CD4-positive, alpha-beta T cell treated with Interleukin-1 beta for 1 hour (primary cell): ENCODE measurements at regions not wholly inside any gene's neighbourhood (a gene's known extent, or its start where the extent isn't known, plus 50 kb on each side); places are given as distances from the start of the nearest gene placed in this dataset.
A peak's percentile ranks its signal among the peaks of the same experiment; 100 is the strongest.
"Not testable (repeated sequence)": the region's sequence is repeated elsewhere in the genome, so short reads cannot be mapped to it uniquely, and the experiment has no call there.

Experiments
- DNase-seq, 2 donors: peaks; one replicate each; pipeline ENCODE4 v3.0.0-alpha.2; 2020 to 2022

DNA sequence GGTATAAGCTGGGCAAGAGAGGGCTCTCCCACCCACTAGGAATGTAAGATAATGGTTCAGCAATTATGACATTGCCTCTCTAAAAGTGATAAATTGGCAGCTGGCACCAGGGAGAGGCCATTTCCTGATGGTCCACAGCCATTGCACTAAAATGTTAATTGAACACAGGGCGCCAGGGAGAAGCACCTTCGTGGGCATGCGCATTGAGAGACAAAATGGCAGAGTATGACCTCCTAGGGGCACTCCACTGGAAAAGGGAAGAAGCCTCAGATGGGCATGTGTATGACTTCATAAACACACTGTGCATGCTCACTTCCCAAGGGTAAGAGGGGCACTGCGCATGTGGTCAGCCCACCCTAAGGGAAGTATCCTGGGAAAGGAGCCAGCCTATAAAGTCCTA, 419.2 kb downstream of the AGTPBP1 start:
- DNase-seq = no peak

DNA sequence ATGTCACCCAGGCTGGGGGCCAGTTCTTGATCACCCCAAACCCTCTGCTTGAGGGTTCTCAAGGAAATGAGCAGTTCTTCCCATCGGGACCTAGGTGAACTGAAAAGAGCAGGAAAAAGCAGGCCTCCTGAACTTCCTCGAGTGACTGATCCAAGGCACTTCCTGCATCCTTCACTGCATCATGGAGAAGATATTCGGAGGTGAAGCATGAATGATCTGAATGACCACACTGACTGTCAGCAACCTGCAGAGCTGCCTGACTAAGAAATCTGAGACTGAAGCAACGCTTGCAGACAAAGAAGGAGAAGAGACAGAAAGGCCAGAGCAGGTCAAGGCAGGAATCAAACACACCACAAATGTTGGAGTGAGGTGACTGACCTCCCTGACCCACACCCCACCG, 420.2 kb downstream of the AGTPBP1 start:
- no peak for DNase-seq

DNA sequence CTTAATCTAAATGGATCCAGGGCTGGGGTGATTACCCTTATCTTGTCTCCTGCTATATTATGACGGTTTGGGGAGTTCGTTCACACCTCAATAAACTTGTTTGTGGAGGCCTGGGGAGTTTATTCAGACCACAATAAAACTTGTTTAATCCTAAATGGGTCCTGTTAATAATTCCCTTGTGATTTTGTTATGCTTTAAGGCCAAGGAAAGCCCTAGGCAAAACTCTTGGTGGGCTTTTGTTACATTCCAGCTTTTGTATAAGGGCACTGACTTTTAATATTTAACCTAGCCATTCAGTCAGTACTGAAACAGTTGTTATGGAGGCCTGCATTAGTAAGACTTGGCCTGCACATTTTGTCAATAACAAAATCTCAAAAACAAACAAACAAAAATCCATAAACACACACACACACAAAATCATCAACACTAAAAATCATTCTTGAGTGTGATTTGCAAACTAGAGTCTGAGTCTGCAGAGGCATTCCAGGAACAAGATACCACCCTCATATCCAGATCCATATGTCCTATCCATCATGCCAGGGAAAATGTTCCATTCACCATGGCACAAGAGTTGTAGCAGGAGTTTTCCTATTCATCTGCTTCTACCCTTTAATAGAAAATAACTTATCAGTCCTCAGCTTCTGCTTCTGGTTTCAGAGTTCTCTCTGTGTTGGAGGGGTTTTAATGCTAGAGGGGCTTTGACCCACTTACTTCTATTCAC, 421.7 kb downstream of the AGTPBP1 start:
- DNase-seq = no peak

DNA sequence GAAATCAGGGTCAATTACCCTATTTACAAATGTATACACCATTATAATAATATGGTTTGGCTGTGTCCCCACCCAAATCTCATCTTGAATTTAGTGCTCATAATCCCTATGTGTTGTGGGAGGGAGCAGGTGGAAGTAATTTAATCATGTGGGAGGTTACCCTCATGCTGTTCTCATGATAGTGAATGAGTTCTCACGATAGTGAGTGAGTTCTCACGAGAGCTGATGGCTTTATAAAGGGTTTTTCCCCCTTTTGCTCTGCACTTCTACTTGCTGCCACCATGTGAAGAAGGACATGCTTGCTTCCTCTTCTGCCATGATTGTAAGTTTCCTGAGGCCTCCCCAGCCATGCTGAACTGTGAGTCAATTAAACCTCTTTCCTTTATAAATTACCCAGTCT, 426.2 kb downstream of the AGTPBP1 start:
- not testable (repeated sequence) for DNase-seq

DNA sequence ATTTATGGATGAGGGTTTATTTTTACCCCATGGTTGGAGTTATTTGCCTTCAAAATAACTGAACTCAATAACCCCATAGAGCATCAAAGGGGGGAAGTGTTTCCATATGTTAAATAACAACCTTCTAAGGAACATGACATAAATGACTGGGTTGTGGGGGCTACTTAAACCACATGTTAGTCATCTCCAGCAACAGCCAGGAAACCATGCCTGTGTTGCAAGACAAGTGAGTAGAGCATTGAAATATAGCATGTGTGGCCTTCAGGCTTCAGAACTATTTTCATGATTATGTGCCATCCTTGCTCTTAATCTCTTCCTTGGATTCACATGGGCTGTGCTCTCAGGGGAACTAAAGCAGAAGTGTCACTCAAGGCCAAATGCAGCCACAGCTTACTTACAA, 431.2 kb downstream of the AGTPBP1 start:
- DNase-seq = no peak

DNA sequence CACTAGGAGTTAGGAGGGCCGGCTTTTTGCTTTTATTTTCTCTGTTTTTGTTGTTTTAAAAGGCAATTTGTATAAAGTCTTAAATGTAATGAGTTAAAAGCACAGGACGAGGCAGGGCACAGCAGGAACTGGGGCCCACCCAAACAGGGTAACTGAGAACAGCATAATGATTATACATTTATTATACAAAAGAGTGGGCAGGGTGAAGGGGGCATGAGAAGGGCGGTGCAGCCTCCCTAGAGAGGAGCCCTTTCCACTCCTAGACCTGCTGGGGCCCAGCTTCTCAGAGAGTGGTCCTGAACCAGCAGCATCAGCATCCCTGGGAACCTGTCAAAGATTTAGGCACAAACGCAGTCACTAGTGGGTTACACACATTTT, 438.0 kb downstream of the AGTPBP1 start:
- no peak for DNase-seq

DNA sequence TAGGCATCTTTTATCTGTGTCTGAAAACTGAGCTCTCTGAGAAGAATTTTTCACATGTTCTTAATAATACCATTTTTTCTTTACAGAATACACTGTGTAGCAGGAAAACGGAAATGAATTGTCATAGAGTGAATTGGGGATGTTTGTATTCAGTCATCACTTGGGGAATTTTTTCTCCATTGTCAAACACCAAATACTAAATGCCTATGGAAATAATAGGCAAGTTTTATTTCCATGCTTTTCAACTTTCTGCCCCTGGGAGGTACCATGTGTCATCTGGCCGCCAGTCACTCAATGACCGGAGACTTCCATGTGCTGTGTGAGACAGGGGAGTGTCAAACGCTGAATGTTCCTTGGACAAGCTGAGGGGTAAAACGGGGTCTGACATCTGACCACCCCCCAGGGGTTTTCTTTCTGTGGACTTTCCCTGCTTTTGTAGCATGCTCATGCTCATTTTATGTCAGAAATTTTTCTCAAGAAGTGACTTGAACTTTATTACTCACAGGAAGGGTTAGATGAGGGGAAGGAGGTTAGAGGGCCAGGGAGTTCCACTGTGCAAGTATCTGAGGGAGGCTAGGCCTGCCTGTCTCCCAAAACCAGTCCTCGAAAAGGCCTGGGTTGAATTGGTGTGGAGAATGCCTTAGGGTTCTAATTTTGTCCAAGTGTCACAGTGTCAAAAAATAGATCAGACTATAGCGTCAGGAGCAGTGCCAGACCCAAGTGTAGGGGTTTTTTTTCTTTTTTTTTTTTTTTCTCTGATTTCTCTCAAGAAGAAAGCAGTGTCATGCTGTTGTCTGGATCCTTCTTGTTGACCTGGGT, 438.6 kb downstream of the AGTPBP1 start:
- no peak for DNase-seq

DNA sequence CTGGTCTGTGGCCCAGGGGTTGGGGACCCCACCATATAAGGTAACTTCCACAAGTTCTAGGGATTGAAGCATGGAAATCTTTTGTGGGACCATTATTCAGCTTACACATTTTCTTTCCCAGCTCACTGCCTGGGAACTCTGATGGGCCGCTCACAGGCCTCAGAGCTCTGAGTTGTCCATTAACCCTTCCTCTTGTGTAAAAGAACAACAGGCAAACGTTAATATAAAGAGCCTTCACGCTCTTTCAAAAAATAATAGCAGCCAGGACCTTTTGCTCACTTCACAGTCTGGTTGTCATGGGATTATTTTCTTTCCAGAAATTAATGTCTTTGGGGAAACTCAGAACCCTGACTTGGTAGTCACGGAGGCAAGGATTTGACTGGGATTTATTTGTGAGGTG, 443.3 kb downstream of the AGTPBP1 start:
- no peak for DNase-seq

DNA sequence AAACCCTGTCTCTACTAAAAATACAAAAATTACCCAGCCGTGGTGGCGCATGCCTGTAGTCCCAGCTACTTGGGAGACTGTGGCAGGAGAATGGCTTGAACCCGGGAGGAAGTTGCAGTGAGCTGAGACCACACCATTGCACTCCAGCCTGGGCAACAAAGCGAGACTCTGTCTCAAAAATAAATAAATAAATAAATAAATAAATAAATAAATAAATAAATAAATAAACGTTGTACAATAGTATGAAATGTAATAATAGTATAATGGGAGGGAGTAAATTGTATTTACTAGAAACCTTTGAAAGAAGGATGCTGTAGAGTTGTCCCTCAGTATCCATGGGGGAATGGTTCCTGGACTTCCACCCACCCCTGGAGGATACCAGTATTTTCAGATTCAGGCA, 446.5 kb downstream of the AGTPBP1 start:
- DNase-seq = not testable (repeated sequence)

DNA sequence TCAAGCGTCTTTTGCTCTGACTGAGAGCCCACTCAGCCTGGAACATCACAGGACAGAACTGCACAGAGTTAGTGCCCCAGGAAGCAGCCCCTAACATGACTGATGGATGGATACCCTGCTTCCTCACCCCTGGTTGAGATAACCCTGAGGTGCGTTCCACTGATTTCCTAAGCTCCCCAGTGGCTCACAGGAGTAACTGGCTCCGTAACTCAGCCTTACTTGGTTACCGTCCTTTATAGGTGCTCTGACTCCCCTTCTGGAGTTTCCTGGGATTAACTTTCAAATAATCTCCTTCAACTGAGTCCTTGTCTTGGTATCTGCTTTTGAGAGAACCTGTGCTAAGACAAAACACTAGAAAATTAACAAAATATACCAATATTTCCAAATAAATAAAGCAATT, 449.5 kb downstream of the AGTPBP1 start:
- DNase-seq = no peak

DNA sequence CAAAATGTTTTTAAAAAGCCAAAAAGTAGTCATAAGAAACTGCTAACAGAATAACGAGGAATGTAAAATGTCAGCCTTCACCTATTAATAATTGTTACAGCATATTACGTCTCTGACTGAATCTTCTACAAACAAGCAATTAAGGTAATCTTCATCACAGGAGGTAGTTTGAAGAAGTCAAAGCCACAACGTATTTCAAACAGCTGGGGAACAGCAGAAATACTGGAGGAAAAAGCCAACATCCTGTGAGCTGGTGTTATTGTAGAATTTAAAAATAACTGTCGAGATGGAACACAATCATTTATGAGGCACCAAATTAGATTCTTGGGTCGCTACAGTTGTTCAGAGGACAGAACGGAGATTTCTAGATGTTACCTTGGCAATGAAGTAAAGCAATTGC, 450.5 kb downstream of the AGTPBP1 start:
- DNase-seq = no peak

DNA sequence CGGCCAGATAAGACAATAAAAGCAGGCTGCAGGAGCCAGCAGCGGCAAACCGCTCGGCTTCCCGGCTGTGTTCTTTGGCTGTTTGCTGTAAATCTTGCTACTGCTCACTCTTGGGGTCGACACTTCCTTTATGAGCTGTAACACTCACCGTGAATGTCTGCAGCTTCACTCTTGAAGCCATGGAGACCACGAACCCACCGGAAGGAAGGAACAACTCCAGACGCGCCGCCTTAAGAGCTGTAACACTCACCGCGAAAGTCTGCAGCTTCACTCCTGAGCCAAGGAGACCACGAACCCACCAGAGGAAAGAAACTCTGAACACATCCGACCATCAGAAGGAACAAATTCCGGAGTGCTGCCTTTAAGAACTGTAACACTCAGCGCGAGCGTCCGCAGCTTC, 451.7 kb downstream of the AGTPBP1 start:
- peak; percentile 13 to 17 for DNase-seq

DNA sequence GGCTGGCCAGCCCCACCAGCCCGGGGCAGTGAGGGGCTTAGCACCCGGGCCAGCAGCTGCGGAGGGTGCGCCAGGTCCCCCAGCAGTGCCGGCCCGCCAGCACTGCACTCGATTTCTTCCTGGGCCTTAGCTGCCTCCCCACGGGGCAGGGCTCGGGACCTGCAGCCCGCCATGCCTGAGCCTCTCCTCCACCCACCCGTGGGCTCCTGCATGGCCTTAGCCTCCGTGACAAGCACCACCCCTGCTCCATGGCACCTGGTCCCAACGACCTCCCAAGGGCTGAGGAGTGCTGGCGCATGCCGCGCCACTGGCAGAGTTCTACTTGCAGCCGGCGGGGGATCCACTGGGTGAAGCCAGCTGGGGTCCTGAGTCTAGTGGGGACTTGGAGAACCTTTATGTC, 452.6 kb downstream of the AGTPBP1 start:
- DNase-seq = no peak

DNA sequence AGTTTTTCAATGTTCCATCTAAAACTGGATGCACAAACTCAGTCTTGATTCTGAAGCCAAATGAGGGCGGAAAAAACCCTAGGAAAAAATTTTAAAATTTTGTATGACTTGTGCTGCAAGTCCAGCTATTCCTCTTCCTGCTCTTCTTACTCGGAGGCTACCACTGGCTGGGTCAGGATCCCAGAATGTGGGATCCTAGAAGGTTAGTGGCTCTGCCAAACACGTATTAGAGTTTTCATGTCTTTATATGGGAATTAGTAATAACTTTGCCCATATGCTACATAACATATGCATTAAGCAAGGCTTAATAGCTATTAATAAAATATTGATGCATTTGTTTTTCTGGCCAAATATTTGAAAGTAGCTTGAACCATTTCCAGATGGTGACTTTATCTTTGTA, 458.3 kb downstream of the AGTPBP1 start:
- DNase-seq = no peak

DNA sequence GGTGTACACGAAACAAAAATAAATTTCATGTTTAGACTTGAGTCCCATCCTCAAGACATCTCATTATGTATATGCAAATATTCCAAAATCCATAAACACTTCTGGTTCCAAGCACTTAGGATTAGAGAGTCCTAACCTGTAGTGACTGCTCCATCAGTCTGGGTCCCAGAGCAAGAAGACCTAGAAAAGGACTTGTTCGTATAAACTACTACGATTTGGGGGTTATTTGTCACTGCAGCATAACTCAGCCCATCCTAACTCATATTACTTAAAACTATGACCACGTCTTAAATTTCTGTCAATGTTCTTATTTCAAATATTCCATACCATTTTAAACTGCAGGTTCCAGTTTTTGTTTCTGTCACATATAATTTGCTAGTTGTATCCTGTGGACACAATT, 463.0 kb downstream of the AGTPBP1 start:
- no peak for DNase-seq

DNA sequence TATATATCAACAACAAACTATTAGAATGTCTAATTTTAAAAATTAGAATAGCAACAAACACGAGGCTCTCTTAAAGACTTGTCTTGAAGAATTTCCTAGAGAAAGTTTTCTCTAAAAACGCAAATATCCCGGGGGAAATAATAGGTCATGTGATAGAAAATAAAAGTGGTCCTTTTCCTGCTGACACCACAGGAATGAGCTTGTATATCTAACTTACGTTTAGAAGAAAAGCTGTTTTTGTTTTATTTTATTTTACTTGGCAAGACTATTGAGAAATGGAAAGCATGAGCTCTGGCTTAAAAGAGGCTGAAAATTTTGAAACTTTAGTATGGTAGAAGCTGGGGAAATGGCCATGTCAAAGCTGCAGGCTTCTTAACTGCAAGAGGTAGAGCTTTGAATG, 465.0 kb downstream of the AGTPBP1 start:
- no peak for DNase-seq

DNA sequence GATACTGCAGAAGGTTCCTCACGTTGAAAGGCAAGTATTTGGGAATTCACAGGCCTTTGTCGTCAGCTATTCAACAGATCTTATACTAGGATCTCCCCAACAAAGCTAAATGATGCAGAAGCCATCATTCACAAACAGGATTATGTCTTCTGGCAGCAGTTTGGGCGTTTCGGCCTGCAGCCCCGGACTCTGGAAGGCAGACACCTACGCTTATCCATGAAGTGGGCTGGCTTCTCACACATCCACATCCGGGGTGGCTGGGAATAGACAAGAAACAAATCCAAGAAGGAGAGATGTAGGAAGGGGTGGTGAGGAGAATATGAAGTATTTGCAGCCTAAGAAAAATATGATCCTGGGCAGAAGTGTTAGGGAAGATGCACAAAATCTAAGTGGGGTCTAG, 471.9 kb downstream of the AGTPBP1 start:
- no peak for DNase-seq

DNA sequence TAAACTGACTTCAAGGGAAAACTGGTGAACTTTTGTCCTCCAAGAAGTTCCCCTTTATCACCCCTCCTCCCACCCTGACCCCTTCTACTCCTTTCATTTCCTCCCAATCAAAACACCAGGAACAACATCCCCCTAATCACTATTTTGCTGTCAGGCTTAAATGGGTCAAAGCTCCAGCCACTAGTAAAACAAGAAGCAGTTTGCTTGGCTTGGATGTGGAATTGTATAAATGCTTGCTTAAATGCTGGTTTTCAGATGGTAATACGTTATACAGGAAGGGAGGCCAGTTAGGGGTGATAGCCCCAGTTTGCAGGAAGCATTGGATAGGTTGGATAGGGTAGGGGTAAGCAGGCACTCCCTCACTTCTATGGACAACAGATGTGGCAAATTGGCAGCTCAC, 473.6 kb downstream of the AGTPBP1 start:
- DNase-seq = no peak

DNA sequence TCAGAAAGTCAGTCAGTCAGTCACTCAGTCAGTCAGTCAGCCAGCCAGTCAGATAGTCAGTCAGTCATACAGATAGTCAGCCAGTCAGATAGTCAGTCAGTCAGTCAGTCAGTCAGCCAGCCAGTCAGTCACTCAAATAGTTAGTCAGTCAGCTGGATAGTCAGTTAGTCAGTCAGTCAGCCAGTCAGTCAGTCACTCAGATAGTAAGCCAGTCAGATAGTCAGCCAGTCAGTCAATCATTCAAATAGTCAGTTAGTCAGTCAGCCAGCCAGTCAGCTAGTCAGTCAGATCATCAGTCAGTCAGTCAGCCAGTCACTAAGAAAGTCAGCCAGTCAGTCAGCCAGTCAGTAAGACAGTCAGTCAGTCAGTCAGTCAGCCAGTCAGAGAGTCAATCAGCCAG, 477.1 kb downstream of the AGTPBP1 start:
- no peak for DNase-seq

DNA sequence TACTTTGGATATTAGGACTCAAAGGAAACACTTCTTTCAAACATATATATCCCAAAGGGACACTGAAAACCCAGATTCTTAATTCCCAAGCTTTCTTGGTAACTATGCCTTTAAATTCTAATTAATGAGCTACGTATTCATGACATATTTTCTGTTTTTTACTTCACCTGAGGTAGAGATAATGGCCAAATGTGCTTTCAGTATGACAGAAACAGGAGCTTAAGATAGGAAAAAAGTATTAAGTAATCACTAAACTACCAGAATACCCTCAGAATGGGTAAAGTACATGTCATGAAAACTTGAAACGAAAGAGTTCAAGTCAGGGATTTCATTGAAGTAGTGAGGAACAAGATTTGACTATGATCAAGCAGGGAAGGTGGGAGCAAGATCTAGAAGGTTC, 478.5 kb downstream of the AGTPBP1 start:
- DNase-seq = no peak

DNA sequence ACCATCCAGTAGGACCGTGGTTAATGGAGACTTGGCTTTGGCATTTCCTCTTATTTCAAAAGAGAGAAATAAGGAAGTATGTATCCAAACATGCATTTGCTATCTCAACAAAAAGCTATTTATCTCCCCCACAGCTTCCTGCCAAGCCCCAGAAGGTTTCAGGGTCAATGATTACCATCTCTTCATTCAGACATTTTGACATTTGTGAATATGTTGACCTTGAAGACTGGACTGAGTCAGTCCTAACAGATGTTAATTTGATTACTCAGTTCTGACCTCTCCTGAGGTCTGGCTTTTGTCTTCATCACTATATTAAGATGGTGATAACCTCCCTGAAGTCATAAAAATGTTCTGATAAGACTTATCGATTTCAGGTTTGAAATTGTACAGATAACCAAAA, 479.4 kb downstream of the AGTPBP1 start:
- DNase-seq = no peak

DNA sequence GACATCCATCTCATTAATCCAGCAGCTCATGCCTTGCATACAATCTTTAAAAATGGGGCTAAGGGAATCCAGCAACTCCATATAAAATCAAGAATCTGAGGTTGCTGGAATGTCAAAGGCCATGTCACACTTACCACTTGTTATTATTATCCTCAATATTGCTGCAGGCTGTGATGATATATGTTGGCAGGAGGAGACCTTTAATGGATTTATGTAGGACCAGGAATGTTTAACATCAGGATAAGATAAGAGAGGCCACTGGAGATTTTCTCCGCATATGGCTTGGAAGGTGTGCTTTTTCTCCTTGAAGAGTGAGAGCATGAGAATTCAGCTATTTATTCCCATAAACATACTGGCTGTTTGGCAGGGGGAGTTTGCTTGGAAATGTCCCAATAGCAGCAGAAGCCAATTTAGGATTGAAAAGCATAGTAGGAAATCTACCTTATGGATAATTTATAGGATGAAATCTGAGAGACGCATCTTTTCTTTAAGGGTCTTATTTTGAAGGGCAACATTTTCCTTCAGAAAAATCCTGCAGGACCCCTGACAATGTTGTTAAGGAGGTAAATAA, 481.4 kb downstream of the AGTPBP1 start:
- DNase-seq = no peak

DNA sequence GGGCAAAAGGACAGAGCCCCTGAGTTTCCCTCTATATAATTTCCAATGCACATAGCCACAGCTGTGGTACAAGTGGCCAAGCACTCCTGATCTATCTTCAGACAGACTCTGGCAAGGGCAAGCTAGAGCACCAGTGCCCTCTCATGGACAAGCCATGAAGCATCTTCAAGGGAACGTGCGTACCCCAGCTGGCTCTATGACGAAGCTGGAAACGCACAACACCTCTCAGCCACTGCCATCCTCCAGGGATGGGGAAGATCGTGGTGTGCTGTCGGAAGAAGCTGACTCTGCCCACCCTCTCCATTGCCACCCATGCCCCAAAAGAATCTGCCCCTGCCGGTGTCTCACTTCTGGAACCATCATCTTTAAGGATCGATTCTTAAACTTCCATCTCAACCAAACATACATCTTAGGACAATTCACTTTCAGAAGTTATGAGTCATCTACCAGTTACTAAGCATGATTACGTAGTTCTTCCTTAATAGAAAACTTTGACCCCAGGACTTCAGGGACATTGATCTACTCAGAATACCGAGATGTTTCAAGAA, 482.9 kb downstream of the AGTPBP1 start:
- no peak for DNase-seq

DNA sequence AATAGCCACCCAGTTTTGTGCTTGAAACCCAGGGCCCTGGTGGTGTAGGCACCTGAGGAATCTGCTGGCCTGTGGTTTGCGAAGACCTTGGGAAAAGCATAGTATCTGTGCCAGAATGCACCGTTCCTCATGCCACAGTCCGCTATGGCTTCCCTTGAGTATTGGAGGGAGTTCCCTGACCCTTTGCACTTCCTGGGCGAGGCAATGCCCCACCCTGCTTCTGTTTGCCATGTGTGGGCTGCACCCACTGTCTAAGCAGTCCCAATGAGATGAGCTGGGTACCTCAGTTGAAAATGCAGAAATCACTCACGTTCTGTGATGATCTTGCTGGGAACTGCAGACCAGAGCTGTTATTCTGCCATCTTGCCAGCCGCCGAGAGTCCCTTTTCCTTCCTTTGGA, 483.5 kb downstream of the AGTPBP1 start:
- DNase-seq = no peak
